Peyer's patch (tissue), 4 donors: ENCODE measurements at regions not wholly inside any gene's neighbourhood (a gene's known extent, or its start where the extent isn't known, plus 50 kb on each side); places are given as distances from the start of the nearest gene placed in this dataset.

ENCODE experiments used
- POLR2A ChIP-seq, 2 donors: fragments of 450-650 bp; IDR thresholded peaks; one replicate each; pipeline ENCODE4 v1.5.1; 2017; ENCODE audit warnings: antibody characterized with exemption in 2 of 2, mild to moderate bottlenecking in 2 of 2, moderate library complexity in 2 of 2
- TF ChIP-seq, protein P1 (sequence below), 6 experiments: fragments of 450-650 bp in 4 of 6; fragments of 200-600 bp in 2 of 6; sonication (generic) in 1 of 6; IDR thresholded peaks; one replicate each; pipeline ENCODE4 v1.5.1; 2017 to 2019; ENCODE audit warnings: antibody characterized with exemption in 6 of 6, mild to moderate bottlenecking in 3 of 6, moderate library complexity in 1 of 6

DNA sequence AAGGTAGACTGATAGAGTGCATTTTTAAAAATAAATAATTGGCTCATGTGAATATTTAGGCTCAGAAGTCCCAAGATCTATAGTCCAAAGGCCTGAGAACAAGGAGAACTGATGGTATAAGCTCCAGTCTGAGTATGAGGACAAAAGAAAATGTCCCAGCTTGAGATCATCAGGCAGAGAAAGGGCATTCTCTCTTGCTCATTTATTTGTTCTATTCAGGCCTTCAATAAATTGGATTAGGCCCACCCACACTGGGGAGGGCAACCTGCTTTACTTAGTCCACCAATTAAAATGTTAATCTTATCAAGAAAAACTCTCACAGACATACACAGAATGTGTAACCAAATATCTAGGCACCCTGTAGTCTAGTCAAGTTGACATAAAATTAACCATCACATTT, 644.4 kb upstream of the MDGA2 start:
- TF ChIP-seq, protein P1, sequence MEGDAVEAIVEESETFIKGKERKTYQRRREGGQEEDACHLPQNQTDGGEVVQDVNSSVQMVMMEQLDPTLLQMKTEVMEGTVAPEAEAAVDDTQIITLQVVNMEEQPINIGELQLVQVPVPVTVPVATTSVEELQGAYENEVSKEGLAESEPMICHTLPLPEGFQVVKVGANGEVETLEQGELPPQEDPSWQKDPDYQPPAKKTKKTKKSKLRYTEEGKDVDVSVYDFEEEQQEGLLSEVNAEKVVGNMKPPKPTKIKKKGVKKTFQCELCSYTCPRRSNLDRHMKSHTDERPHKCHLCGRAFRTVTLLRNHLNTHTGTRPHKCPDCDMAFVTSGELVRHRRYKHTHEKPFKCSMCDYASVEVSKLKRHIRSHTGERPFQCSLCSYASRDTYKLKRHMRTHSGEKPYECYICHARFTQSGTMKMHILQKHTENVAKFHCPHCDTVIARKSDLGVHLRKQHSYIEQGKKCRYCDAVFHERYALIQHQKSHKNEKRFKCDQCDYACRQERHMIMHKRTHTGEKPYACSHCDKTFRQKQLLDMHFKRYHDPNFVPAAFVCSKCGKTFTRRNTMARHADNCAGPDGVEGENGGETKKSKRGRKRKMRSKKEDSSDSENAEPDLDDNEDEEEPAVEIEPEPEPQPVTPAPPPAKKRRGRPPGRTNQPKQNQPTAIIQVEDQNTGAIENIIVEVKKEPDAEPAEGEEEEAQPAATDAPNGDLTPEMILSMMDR (IDR thresholded peaks at IDR 0.05): no peak
- TF ChIP-seq POLR2A (IDR thresholded peaks at IDR 0.05): no peak
